Gastroesophageal sphincter (tissue), 3 donors: ENCODE measurements at regions not wholly inside any gene's neighbourhood (a gene's known extent, or its start where the extent isn't known, plus 50 kb on each side); places are given as distances from the start of the nearest gene placed in this dataset.

Experiments
- EP300 ChIP-seq: sonication (generic); formaldehyde crosslinking; IDR thresholded peaks from one replicate; pipeline ENCODE4 v1.6.1; 2017; ENCODE audit warnings: antibody characterized with exemption, mild to moderate bottlenecking
- POLR2AphosphoS5 ChIP-seq: sonication (generic); formaldehyde crosslinking; IDR thresholded peaks from one replicate; pipeline ENCODE4 v1.6.1; 2017; ENCODE audit warnings: antibody characterized with exemption
- TF ChIP-seq, protein P1 (sequence below), 4 experiments: fragments of 200-600 bp in 2 of 4; fragments of 450-650 bp in 2 of 4; sonication (generic) in 1 of 4; IDR thresholded peaks; one replicate each; pipeline ENCODE4 v1.5.1; 2017 to 2019; ENCODE audit warnings: antibody characterized with exemption in 4 of 4, mild to moderate bottlenecking in 2 of 4, moderate library complexity in 2 of 4

- TF ChIP-seq, protein P1, sequence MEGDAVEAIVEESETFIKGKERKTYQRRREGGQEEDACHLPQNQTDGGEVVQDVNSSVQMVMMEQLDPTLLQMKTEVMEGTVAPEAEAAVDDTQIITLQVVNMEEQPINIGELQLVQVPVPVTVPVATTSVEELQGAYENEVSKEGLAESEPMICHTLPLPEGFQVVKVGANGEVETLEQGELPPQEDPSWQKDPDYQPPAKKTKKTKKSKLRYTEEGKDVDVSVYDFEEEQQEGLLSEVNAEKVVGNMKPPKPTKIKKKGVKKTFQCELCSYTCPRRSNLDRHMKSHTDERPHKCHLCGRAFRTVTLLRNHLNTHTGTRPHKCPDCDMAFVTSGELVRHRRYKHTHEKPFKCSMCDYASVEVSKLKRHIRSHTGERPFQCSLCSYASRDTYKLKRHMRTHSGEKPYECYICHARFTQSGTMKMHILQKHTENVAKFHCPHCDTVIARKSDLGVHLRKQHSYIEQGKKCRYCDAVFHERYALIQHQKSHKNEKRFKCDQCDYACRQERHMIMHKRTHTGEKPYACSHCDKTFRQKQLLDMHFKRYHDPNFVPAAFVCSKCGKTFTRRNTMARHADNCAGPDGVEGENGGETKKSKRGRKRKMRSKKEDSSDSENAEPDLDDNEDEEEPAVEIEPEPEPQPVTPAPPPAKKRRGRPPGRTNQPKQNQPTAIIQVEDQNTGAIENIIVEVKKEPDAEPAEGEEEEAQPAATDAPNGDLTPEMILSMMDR (IDR thresholded peaks at IDR 0.05) = no peak
- TF ChIP-seq EP300 (no peak), POLR2AphosphoS5 (no peak)
Observed at GRCh38 chr6:92292067-92292466, 1127.3 kb downstream of the EPHA7 start.
